Endothelial cell of umbilical vein (primary cell): ENCODE measurements at regions not wholly inside any gene's neighbourhood (a gene's known extent, or its start where the extent isn't known, plus 50 kb on each side); places are given as distances from the start of the nearest gene placed in this dataset.

Source experiments
- BruUV-seq: library from RNA; stranded (reverse); fragments of 400-500 nt; replicated peaks from 2 replicates; lab custom pipeline; 2021; lab: Mats Ljungman, UMichigan
- CTCF ChIA-PET: fragments of 300-600, 350-600 bp; sonication (Branson Sonifier 250); formaldehyde crosslinking; loops from one replicate; lab custom pipeline; 2021; ENCODE audit warnings: antibody characterized with exemption, inconsistent platforms; lab: Charles Lee
- POLR2A ChIA-PET: fragments of 300-600, 350-600 bp; sonication (Branson Sonifier 250); formaldehyde crosslinking; loops from one replicate; lab custom pipeline; 2021; ENCODE audit warnings: antibody characterized with exemption, inconsistent platforms; lab: Charles Lee
- DNase-seq: peaks from one replicate; pipeline ENCODE4 v3.0.0-alpha.2; 2011; ENCODE audit warnings: low read depth, low spot score
- FAIRE-seq: peaks from 2 replicates; lab custom pipeline; 2011; peaks lifted over from hg19 to GRCh38; lab: Jason Lieb, UNC
- H2AFZ ChIP-seq: 2 replicates; pipeline ENCODE4 v1.6.0; 2012; ENCODE audit warnings: low read depth, low read length, control low read depth, inconsistent platforms
- H3K27ac ChIP-seq: 2 replicates; pipeline ENCODE4 v1.5.1; 2011; ENCODE audit warnings: low read depth, mild to moderate bottlenecking, control low read depth, low read length, moderate library complexity; ENCODE audit not compliant: insufficient read depth
- H3K27me3 ChIP-seq, 2 experiments: 2 replicates each; pipeline versions ENCODE4 v1.6.0 to v1.6.1; 2011; ENCODE audit warnings: low read length in 2 of 2, mixed read lengths in 1 of 2; ENCODE audit not compliant: control insufficient read depth in 2 of 2, insufficient read depth in 2 of 2
- H3K36me3 ChIP-seq, 2 experiments: 2 replicates in 1 of 2; 3 replicates in 1 of 2; pipeline ENCODE4 v1.5.1; 2011; ENCODE audit warnings: low read length in 2 of 2, mild to moderate bottlenecking in 1 of 2, moderate library complexity in 1 of 2; ENCODE audit not compliant: control insufficient read depth in 2 of 2, insufficient read depth in 2 of 2; ENCODE audit errors: extremely low read depth in 1 of 2
- H3K4me1 ChIP-seq: 3 replicates; pipeline ENCODE4 v1.5.1; 2011; ENCODE audit warnings: mild to moderate bottlenecking, low read length; ENCODE audit not compliant: control insufficient read depth, insufficient read depth; ENCODE audit errors: extremely low read depth
- H3K4me2 ChIP-seq: 2 replicates; pipeline ENCODE4 v1.6.1; 2011; ENCODE audit warnings: low read length, control low read depth, mixed read lengths; ENCODE audit not compliant: insufficient read depth
- H3K4me3 ChIP-seq, 3 experiments: fragments of 200-600 bp in 1 of 3; sonication (generic), shearing (Covaris generic) in 1 of 3; replicated peaks in 1 of 3; 2 replicates each; pipeline ENCODE4 v1.5.1; 2011 to 2016; ENCODE audit warnings: control low read depth in 3 of 3, low read length in 3 of 3, mild to moderate bottlenecking in 2 of 3, inconsistent platforms in 1 of 3, low read depth in 1 of 3, moderate library complexity in 1 of 3; ENCODE audit not compliant: insufficient read depth in 1 of 3
- H3K79me2 ChIP-seq: 2 replicates; pipeline ENCODE4 v1.6.0; 2012; ENCODE audit warnings: low read length, inconsistent platforms; ENCODE audit not compliant: control insufficient read depth, insufficient read depth
- H3K9ac ChIP-seq: replicated peaks from 2 replicates; pipeline ENCODE3; 2011; ENCODE audit warnings: low read length, control low read depth; ENCODE audit not compliant: insufficient read depth; ENCODE audit errors: extremely low read depth
- H3K9me1 ChIP-seq: replicated peaks from 3 replicates; pipeline ENCODE4 v1.6.0; 2011; ENCODE audit warnings: mild to moderate bottlenecking, low read length; ENCODE audit not compliant: control insufficient read depth, insufficient read depth; ENCODE audit errors: extremely low read depth
- H3K9me3 ChIP-seq: replicated peaks from 2 replicates; pipeline ENCODE4 v1.5.1; 2012; ENCODE audit warnings: low read length, inconsistent platforms; ENCODE audit not compliant: control insufficient read depth, insufficient read depth
- H4K20me1 ChIP-seq: replicated peaks from 2 replicates; pipeline ENCODE3; 2011; ENCODE audit warnings: mild to moderate bottlenecking, low read length; ENCODE audit not compliant: control insufficient read depth, insufficient read depth; ENCODE audit errors: extremely low read depth
- EZH2 ChIP-seq: IDR thresholded peaks from 2 replicates; pipeline ENCODE4 v1.6.1; 2012; ENCODE audit warnings: borderline replicate concordance, low read depth, mild to moderate bottlenecking, moderate library complexity, low read length, inconsistent platforms; ENCODE audit not compliant: severe bottlenecking
- FOS ChIP-seq: IDR thresholded peaks from 2 replicates; pipeline ENCODE4 v1.6.1; 2011; ENCODE audit warnings: mild to moderate bottlenecking, low read length, moderate library complexity, borderline replicate concordance; ENCODE audit not compliant: insufficient read depth
- GATA2 ChIP-seq: IDR thresholded peaks from 2 replicates; pipeline ENCODE4 v1.7.0; 2011; ENCODE audit warnings: low read depth, mild to moderate bottlenecking, moderate library complexity, mixed read lengths, low read length; ENCODE audit not compliant: insufficient read length, insufficient read depth
- JUN ChIP-seq: IDR thresholded peaks from 2 replicates; pipeline ENCODE4 v1.6.1; 2011; ENCODE audit warnings: borderline replicate concordance, low read depth; ENCODE audit not compliant: insufficient read length, insufficient read depth
- MAX ChIP-seq: IDR thresholded peaks from 2 replicates; pipeline ENCODE4 v1.6.1; 2011; ENCODE audit not compliant: insufficient read depth, insufficient read length
- MYC ChIP-seq: IDR thresholded peaks from one replicate; pipeline ENCODE4 v1.6.1; 2011; ENCODE audit warnings: mild to moderate bottlenecking, low read depth, low read length
- POLR2A ChIP-seq: IDR thresholded peaks from 2 replicates; pipeline ENCODE4 v1.6.1; 2012; ENCODE audit warnings: low read depth, mild to moderate bottlenecking, control low read depth, low read length
- POLR2AphosphoS5 ChIP-seq: IDR thresholded peaks from 2 replicates; pipeline ENCODE4 v1.6.1; 2012; ENCODE audit warnings: low read depth, mild to moderate bottlenecking, control low read depth, low read length, moderate library complexity; ENCODE audit not compliant: insufficient read depth
- dilution Hi-C: fragments of 300-500 bp; cut with MboI; formaldehyde crosslinking; loops from one replicate; pipeline ENCODE4 v1.15.0; 2019; ENCODE audit warnings: low sequenced_read_pairs; ENCODE audit not compliant: extremely low pct_ligation_motif_present
- intact Hi-C: fragments of 100-400 bp; cut with micrococcal nuclease; formaldehyde crosslinking; loops from one replicate; pipeline ENCODE4 v1.10.0; 2022
- TF ChIP-seq, protein P1 (sequence below), 2 donors: IDR thresholded peaks; 1 replicate in 1 of 2; 2 replicates in 1 of 2; pipeline ENCODE4 v1.5.1; 2011; ENCODE audit warnings: low read length in 2 of 2, mild to moderate bottlenecking in 2 of 2, moderate library complexity in 2 of 2, control low read depth in 1 of 2, inconsistent platforms in 1 of 2, low read depth in 1 of 2; ENCODE audit not compliant: insufficient read depth in 1 of 2; ENCODE audit errors: extremely low read depth in 1 of 2

DNA sequence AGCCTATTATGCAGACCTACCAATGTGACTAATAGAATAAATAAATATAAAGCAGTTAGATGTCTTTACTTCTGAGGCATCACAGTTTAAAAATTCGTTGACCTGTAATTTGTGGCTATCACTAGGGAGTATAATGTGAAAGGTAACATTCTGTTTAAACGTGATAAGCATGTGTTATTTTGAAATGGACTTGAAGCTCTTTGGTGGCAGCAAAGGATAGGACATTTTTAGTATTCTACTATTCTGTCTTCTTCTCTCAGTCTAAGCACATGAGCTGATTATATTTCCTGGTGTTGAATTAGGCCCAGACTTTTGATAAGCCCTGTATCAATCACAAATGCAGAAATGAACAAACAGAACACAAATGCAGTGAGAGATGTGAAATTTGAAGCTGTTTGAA, 974.0 kb upstream of the CDH10 start:
- dilution Hi-C loops: no loop called here
- POLR2A ChIA-PET: no interaction called here
- CTCF ChIA-PET: no interaction called here

More for the DNA sequence above, 974.0 kb upstream of the CDH10 start:
- Histone ChIP-seq H3K27ac (no peak overlapping the region), H3K36me3 (no peaks in the 10 kb centered on the region), H3K4me1 (no peaks in the 10 kb centered on the region), H2AFZ (no peak overlapping the region), H3K4me3 (no peak overlapping the region), H3K9me1 (no peaks in the 10 kb centered on the region), H3K9ac (no peak overlapping the region), H3K4me2 (no peak overlapping the region), H3K79me2 (no peaks in the 10 kb centered on the region), H3K27me3 (no peaks in the 10 kb centered on the region), H4K20me1 (no peaks in the 10 kb centered on the region), H3K9me3 (no peaks in the 10 kb centered on the region)
- DNase-seq (no peak), FAIRE-seq (no peak)
- no TSS peak for BruUV-seq
- no peak for TF ChIP-seq JUN
- no peak for TF ChIP-seq EZH2
- TF ChIP-seq MYC: no peak
- TF ChIP-seq, protein P1, sequence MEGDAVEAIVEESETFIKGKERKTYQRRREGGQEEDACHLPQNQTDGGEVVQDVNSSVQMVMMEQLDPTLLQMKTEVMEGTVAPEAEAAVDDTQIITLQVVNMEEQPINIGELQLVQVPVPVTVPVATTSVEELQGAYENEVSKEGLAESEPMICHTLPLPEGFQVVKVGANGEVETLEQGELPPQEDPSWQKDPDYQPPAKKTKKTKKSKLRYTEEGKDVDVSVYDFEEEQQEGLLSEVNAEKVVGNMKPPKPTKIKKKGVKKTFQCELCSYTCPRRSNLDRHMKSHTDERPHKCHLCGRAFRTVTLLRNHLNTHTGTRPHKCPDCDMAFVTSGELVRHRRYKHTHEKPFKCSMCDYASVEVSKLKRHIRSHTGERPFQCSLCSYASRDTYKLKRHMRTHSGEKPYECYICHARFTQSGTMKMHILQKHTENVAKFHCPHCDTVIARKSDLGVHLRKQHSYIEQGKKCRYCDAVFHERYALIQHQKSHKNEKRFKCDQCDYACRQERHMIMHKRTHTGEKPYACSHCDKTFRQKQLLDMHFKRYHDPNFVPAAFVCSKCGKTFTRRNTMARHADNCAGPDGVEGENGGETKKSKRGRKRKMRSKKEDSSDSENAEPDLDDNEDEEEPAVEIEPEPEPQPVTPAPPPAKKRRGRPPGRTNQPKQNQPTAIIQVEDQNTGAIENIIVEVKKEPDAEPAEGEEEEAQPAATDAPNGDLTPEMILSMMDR (IDR thresholded peaks at IDR 0.05; ENCODE audit: extremely low read depth in 1 of 2, insufficient read depth in 1 of 2, low read depth in 1 of 2, low read length in 2 of 2): no peak
- TF ChIP-seq FOS: no peak
- no peak for TF ChIP-seq POLR2AphosphoS5
- no peak for TF ChIP-seq POLR2A
- no peak for TF ChIP-seq MAX
- TF ChIP-seq GATA2: no peak
- intact Hi-C loops: no loop called here
